Loucy (cell line): ENCODE measurements at regions not wholly inside any gene's neighbourhood (a gene's known extent, or its start where the extent isn't known, plus 50 kb on each side); places are given as distances from the start of the nearest gene placed in this dataset.

ENCODE experiments used
- CTCF ChIP-seq: fragments of 200-600 bp; sonication (generic); conservative IDR thresholded peaks from 2 replicates; pipeline ENCODE4 v1.5.1; 2014; ENCODE audit warnings: mild to moderate bottlenecking, antibody characterized with exemption, low read length
- EZH2phosphoT487 ChIP-seq: fragments of 200-600 bp; IDR thresholded peaks from 2 replicates; pipeline ENCODE4 v1.6.1; 2018; ENCODE audit warnings: antibody characterized with exemption, mild to moderate bottlenecking, moderate library complexity, borderline replicate concordance

GRCh38 chr6:140228491-140228890 lies 854.0 kb upstream of the CITED2 start:
- TF ChIP-seq CTCF (no peak), EZH2phosphoT487 (no peak)
